OCI-LY1 (cell line): ENCODE measurements at regions not wholly inside any gene's neighbourhood (a gene's known extent, or its start where the extent isn't known, plus 50 kb on each side); places are given as distances from the start of the nearest gene placed in this dataset.

Experiments
- CTCF ChIP-seq: fragments of 200-600 bp; sonication (generic), shearing (Covaris generic); IDR thresholded peaks from 2 replicates; pipeline ENCODE4 v1.5.1; 2017; ENCODE audit warnings: mild to moderate bottlenecking, antibody characterized with exemption, low read length, moderate library complexity, mixed read lengths
- EZH2 ChIP-seq: fragments of 200-600 bp; sonication (generic), shearing (Covaris generic); IDR thresholded peaks from 2 replicates; pipeline ENCODE4 v1.8.0; 2017; ENCODE audit warnings: borderline replicate concordance, mixed run types, mild to moderate bottlenecking, antibody characterized with exemption, low read length, moderate library complexity, mixed read lengths

- TF ChIP-seq CTCF, result no peak
- no peak for TF ChIP-seq EZH2
These were observed 91.0 kb upstream of the TRIM2 start for GRCh38 chr4:153113061-153113837.
